GM10248 (cell line): ENCODE measurements at regions not wholly inside any gene's neighbourhood (a gene's known extent, or its start where the extent isn't known, plus 50 kb on each side); places are given as distances from the start of the nearest gene placed in this dataset.
"Not testable (repeated sequence)": the region's sequence is repeated elsewhere in the genome, so short reads cannot be mapped to it uniquely, and the experiment has no call there.

Experiments
- CTCF ChIA-PET: fragments of 300-600 bp; sonication (Branson Sonifier 250); formaldehyde crosslinking; extraction: SDS; loops from one replicate; lab custom pipeline; 2021; ENCODE audit warnings: antibody characterized with exemption; lab: Yijun Ruan, JAX
- POLR2A ChIA-PET: fragments of 350-650 bp; sonication (Branson Sonifier 250); formaldehyde crosslinking; extraction: SDS; loops from one replicate; lab custom pipeline; 2020; ENCODE audit warnings: antibody characterized with exemption; lab: Yijun Ruan, JAX
- DNase-seq: peaks from one replicate; pipeline ENCODE4 v3.0.0; 2012; ENCODE audit errors: extremely low spot score
- CTCF ChIP-seq: IDR thresholded peaks from 2 replicates; pipeline ENCODE4 v1.5.1; 2012; ENCODE audit warnings: mild to moderate bottlenecking, low read depth; ENCODE audit errors: extremely low read depth, missing control alignments, control extremely low read depth

GRCh38 chrY:7656596-7656995 is 745.0 kb upstream of the AMELY start:
- DNase-seq = no peak
- TF ChIP-seq CTCF = no peak
- ChIA-PET CTCF (no interaction called here), POLR2A (no interaction called here)

GRCh38 chrY:7654985-7655384 is 743.4 kb upstream of the AMELY start:
- CTCF ChIA-PET = no interaction called here
- POLR2A ChIA-PET = no interaction called here
- no peak for DNase-seq
- no peak for TF ChIP-seq CTCF

DNA sequence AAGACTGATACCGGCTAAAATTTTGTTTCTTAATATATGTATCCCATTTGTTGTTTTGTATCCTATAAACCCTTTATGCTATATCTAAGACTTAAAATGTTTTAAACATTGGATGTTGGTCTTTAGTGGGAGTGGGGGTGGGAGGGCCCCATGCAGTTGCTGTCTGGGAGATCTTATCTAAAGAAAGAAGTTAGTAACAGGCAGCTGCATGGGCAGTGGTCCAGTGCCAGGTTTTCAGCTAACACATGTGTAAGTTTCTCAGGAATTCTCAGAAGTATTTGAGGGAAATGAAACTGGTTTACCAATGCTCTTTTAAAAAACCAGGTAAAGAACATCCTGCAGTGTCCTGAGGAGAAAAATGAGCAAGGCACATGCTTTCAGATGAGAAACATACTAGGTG is 738.3 kb upstream of the AMELY start:
- CTCF ChIA-PET, POLR2A ChIA-PET, DNase-seq: not testable (repeated sequence)
